ENCODE measurements at regions not wholly inside any gene's neighbourhood (a gene's known extent, or its start where the extent isn't known, plus 50 kb on each side); places are given as distances from the start of the nearest gene placed in this dataset.

GRCh38 chr20:40148886-40149285 is 540.1 kb downstream of the MAFB start:
- H4K20me1 ChIP-seq (ENCODE audit: low read length), result no peaks in the 10 kb centered on the region
- POLR2A ChIA-PET (ENCODE audit: unreplicated experiment), result no interaction called here
- no TSS peak for BruUV-seq (replicated peaks)
- H3F3A ChIP-seq (ENCODE audit: low read length, unreplicated experiment), result no peaks in the 10 kb centered on the region
- H3K9ac ChIP-seq (ENCODE audit: low read length), result no peak overlapping the region
- CTCF ChIA-PET, result no interaction called here
- peaks cover 16% of the 10 kb centered on the region; the same call in 1 of the 2 replicates for H3K9me3 ChIP-seq (ENCODE audit: low read length)
- no peak for DNase-seq
- H3K27ac ChIP-seq (ENCODE audit: low read length), result no peak overlapping the region
- intact Hi-C loops (cut with micrococcal nuclease), result no loop called here
- H3K9me2 ChIP-seq (replicated peaks; ENCODE audit: low read length), result no peaks in the 10 kb centered on the region
- H3K4me1 ChIP-seq (ENCODE audit: insufficient read depth, low read length), result no peaks in the 10 kb centered on the region
- no peak for TF ChIP-seq EZH2phosphoT487 (IDR thresholded peaks at IDR 0.05; ENCODE audit: borderline replicate concordance, low read length)
- TF ChIP-seq CTCF (conservative IDR thresholded peaks at IDR 0.05; ENCODE audit: low read depth, low read length), result no peak
- no peak for TF ChIP-seq EZH2 (IDR thresholded peaks at IDR 0.05; ENCODE audit: low read length, unreplicated experiment)
- H3K4me2 ChIP-seq (ENCODE audit: low read length), result no peak overlapping the region
- H3K27me3 ChIP-seq (ENCODE audit: low read length), result no peaks in the 10 kb centered on the region
- no peak overlapping the region for H3K4me3 ChIP-seq (ENCODE audit: low read length)
- H3K36me3 ChIP-seq (ENCODE audit: low read depth, low read length), result no peaks in the 10 kb centered on the region
- H2AFZ ChIP-seq (ENCODE audit: low read length), result no peak overlapping the region
- no peak for ATAC-seq
- no peaks in the 10 kb centered on the region for H3K79me2 ChIP-seq (ENCODE audit: low read length)

- intact Hi-C loops (cut with micrococcal nuclease), result no loop called here
- Histone ChIP-seq H3K4me1 (ENCODE audit: insufficient read depth, low read length) (no peaks in the 10 kb centered on the region), H3K27ac (ENCODE audit: low read length) (no peak overlapping the region), H3K9ac (ENCODE audit: low read length) (no peak overlapping the region), H3K79me2 (ENCODE audit: low read length) (no peaks in the 10 kb centered on the region), H3K4me2 (ENCODE audit: low read length) (no peak overlapping the region), H4K20me1 (ENCODE audit: low read length) (no peaks in the 10 kb centered on the region), H3K4me3 (ENCODE audit: low read length) (no peak overlapping the region), H3K27me3 (ENCODE audit: low read length) (no peaks in the 10 kb centered on the region), H3K9me2 (replicated peaks; ENCODE audit: low read length) (no peaks in the 10 kb centered on the region), H2AFZ (ENCODE audit: low read length) (no peak overlapping the region), H3K9me3 (ENCODE audit: low read length) (peaks cover 15% of the 10 kb centered on the region), H3K36me3 (ENCODE audit: low read depth, low read length) (no peaks in the 10 kb centered on the region), H3F3A (ENCODE audit: low read length, unreplicated experiment) (no peaks in the 10 kb centered on the region)
- no peak for TF ChIP-seq EZH2 (IDR thresholded peaks at IDR 0.05; ENCODE audit: low read length, unreplicated experiment)
- TF ChIP-seq CTCF (conservative IDR thresholded peaks at IDR 0.05; ENCODE audit: low read depth, low read length), result no peak
- TF ChIP-seq EZH2phosphoT487 (IDR thresholded peaks at IDR 0.05; ENCODE audit: borderline replicate concordance, low read length), result no peak
- no peak for ATAC-seq
- ChIA-PET POLR2A (ENCODE audit: unreplicated experiment) (no interaction called here), CTCF (no interaction called here)
- no TSS peak for BruUV-seq (replicated peaks)
- DNase-seq, result no peak
These were observed 543.0 kb downstream of the MAFB start for GRCh38 chr20:40146071-40146470.

- no peaks in the 10 kb centered on the region for H4K20me1 ChIP-seq (ENCODE audit: low read length)
- H3K4me1 ChIP-seq (ENCODE audit: insufficient read depth, low read length), result no peaks in the 10 kb centered on the region
- BruUV-seq (replicated peaks), result no TSS peak
- H3K36me3 ChIP-seq (ENCODE audit: low read depth, low read length), result no peaks in the 10 kb centered on the region
- H3K9me3 ChIP-seq (ENCODE audit: low read length), result peaks cover 17% of the 10 kb centered on the region
- H2AFZ ChIP-seq (ENCODE audit: low read length), result no peak overlapping the region
- DNase-seq (no peak), ATAC-seq (no peak)
- H3K79me2 ChIP-seq (ENCODE audit: low read length), result no peaks in the 10 kb centered on the region
- no peaks in the 10 kb centered on the region for H3K27me3 ChIP-seq (ENCODE audit: low read length)
- intact Hi-C loops (cut with micrococcal nuclease), result no loop called here
- H3F3A ChIP-seq (ENCODE audit: low read length, unreplicated experiment), result no peaks in the 10 kb centered on the region
- no peak overlapping the region for H3K9ac ChIP-seq (ENCODE audit: low read length)
- POLR2A ChIA-PET (ENCODE audit: unreplicated experiment), result no interaction called here
- H3K4me3 ChIP-seq (ENCODE audit: low read length), result no peak overlapping the region
- no peak overlapping the region for H3K27ac ChIP-seq (ENCODE audit: low read length)
- TF ChIP-seq CTCF (conservative IDR thresholded peaks at IDR 0.05; ENCODE audit: low read depth, low read length), result no peak
- TF ChIP-seq EZH2phosphoT487 (IDR thresholded peaks at IDR 0.05; ENCODE audit: borderline replicate concordance, low read length), result no peak
- no peak for TF ChIP-seq EZH2 (IDR thresholded peaks at IDR 0.05; ENCODE audit: low read length, unreplicated experiment)
- no peaks in the 10 kb centered on the region for H3K9me2 ChIP-seq (replicated peaks; ENCODE audit: low read length)
- CTCF ChIA-PET, result no interaction called here
- H3K4me2 ChIP-seq (ENCODE audit: low read length), result no peak overlapping the region
These were observed 544.5 kb downstream of the MAFB start for GRCh38 chr20:40144581-40144980.
